Endodermal cell (in vitro differentiated cells): ENCODE measurements at regions not wholly inside any gene's neighbourhood (a gene's known extent, or its start where the extent isn't known, plus 50 kb on each side); places are given as distances from the start of the nearest gene placed in this dataset.

Experiments used
- DNase-seq: peaks from one replicate; pipeline ENCODE4 v3.0.0-alpha.2; 2017
- H3K27ac ChIP-seq: 2 replicates; pipeline ENCODE4 v1.5.1; 2013; ENCODE audit warnings: mild to moderate bottlenecking, low read depth, low read length, moderate library complexity
- H3K27me3 ChIP-seq: 2 replicates; pipeline ENCODE4 v1.6.1; 2013; ENCODE audit warnings: mild to moderate bottlenecking, low read length, moderate library complexity; ENCODE audit not compliant: insufficient read depth, control insufficient read depth, poor library complexity, severe bottlenecking
- H3K36me3 ChIP-seq: 2 replicates; pipeline ENCODE4 v1.7.0; 2013; ENCODE audit warnings: mild to moderate bottlenecking, low read length, moderate library complexity; ENCODE audit not compliant: control insufficient read depth, insufficient read depth
- H3K4me1 ChIP-seq: one replicate; pipeline ENCODE4 v1.7.0; 2013; ENCODE audit warnings: low read length; ENCODE audit not compliant: control insufficient read depth, insufficient read depth
- H3K4me3 ChIP-seq: 2 replicates; pipeline ENCODE4 v1.5.1; 2013; ENCODE audit warnings: mild to moderate bottlenecking, low read length, moderate library complexity
- H3K9ac ChIP-seq: 2 replicates; pipeline ENCODE4 v1.6.1; 2013; ENCODE audit warnings: mild to moderate bottlenecking, low read length, moderate library complexity; ENCODE audit not compliant: poor library complexity, severe bottlenecking; ENCODE audit errors: extremely low read depth
- H3K9me3 ChIP-seq: 2 replicates; pipeline ENCODE4 v1.6.1; 2013; ENCODE audit warnings: mild to moderate bottlenecking, low read length, moderate library complexity; ENCODE audit not compliant: control insufficient read depth
- H3K27ac Mint-ChIP-seq: 2 replicates; pipeline ENCODE4 v1.8.0; 2020; ENCODE audit warnings: mixed read lengths
- H3K27me3 Mint-ChIP-seq: 2 replicates; pipeline ENCODE4 v1.8.0; 2021; ENCODE audit warnings: mild to moderate bottlenecking, mixed read lengths; ENCODE audit not compliant: insufficient read depth
- H3K36me3 Mint-ChIP-seq: 2 replicates; pipeline ENCODE4 v1.8.0; 2020; ENCODE audit warnings: low read depth, mixed read lengths
- H3K4me1 Mint-ChIP-seq: 2 replicates; pipeline ENCODE4 v1.8.0; 2020; ENCODE audit warnings: mixed read lengths
- H3K4me3 Mint-ChIP-seq: 2 replicates; pipeline ENCODE4 v1.8.0; 2020; ENCODE audit warnings: mild to moderate bottlenecking, moderate library complexity, mixed read lengths
- H3K9me3 Mint-ChIP-seq: 2 replicates; pipeline ENCODE4 v1.8.0; 2020; ENCODE audit warnings: mild to moderate bottlenecking, mixed read lengths
- WGBS, 2 experiments: methylation state at CpG; one replicate each; pipeline versions ENCODE4 v1.1.5 to v1.1.7; 2013; ENCODE audit warnings: missing lambda C conversion rate in 2 of 2, mixed read lengths in 1 of 2; ENCODE audit not compliant: insufficient coverage in 1 of 2, insufficient read length in 1 of 2; 5-methylcytosine and 5-hydroxymethylcytosine counted together
- TF ChIP-seq, protein P1 (sequence below): fragments of 200-600 bp; sonication (generic); conservative IDR thresholded peaks from 2 replicates; pipeline ENCODE4 v1.5.0; 2021; ENCODE audit warnings: antibody characterized with exemption, mild to moderate bottlenecking

DNA sequence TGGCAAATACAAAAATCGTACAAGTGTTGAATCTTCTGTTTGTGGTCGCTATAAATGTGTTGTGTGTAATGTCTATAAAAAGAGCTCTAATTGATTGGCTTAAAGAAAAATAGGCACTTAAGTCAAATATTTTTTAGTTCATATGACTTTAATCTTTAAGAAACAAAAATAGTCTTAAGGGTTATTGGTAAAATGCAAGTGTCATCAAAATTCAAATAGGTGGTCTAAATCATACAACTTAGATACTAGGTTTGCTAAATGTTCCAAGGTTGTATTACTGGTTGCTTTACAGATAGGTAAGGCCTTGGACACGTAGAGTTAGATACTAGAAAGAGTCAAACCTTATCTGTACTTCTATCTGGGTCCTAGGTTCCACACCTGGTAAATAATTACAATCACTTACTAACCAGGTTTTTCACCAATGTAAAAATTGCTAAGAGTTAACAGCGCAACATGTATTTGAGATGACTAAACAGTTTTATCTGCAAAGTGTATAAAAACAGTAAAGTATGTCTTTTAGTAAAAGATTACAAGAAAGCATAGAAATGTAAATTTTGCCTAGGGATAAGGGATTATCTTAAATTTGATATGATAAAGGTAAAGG lies 91.1 kb upstream of the GNAZ start:
- H3K36me3 ChIP-seq: no peaks in the 10 kb centered on the region
- H3K4me1 ChIP-seq: no peaks in the 10 kb centered on the region
- H3K27ac ChIP-seq: no peak overlapping the region
- Mint-ChIP-seq H3K27ac (no peak overlapping the region), H3K27me3 (peaks cover 35% of the 10 kb centered on the region), H3K4me3 (no peak overlapping the region), H3K9me3 (peaks cover 64% of the 10 kb centered on the region), H3K4me1 (no peaks in the 10 kb centered on the region), H3K36me3 (no peaks in the 10 kb centered on the region)
- peaks cover 11% of the 10 kb centered on the region for H3K27me3 ChIP-seq
- DNase-seq: no peak
- H3K4me3 ChIP-seq: no peak overlapping the region
- H3K9ac ChIP-seq: no peak overlapping the region
- WGBS, 2 experiments: 74% methylated on average over 4 of the region's 4 CpGs; no CpG with 5 or more reads in 1 of the 2 experiments
- peaks cover 58% of the 10 kb centered on the region for H3K9me3 ChIP-seq
- TF ChIP-seq, protein P1, sequence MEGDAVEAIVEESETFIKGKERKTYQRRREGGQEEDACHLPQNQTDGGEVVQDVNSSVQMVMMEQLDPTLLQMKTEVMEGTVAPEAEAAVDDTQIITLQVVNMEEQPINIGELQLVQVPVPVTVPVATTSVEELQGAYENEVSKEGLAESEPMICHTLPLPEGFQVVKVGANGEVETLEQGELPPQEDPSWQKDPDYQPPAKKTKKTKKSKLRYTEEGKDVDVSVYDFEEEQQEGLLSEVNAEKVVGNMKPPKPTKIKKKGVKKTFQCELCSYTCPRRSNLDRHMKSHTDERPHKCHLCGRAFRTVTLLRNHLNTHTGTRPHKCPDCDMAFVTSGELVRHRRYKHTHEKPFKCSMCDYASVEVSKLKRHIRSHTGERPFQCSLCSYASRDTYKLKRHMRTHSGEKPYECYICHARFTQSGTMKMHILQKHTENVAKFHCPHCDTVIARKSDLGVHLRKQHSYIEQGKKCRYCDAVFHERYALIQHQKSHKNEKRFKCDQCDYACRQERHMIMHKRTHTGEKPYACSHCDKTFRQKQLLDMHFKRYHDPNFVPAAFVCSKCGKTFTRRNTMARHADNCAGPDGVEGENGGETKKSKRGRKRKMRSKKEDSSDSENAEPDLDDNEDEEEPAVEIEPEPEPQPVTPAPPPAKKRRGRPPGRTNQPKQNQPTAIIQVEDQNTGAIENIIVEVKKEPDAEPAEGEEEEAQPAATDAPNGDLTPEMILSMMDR: no peak

DNA sequence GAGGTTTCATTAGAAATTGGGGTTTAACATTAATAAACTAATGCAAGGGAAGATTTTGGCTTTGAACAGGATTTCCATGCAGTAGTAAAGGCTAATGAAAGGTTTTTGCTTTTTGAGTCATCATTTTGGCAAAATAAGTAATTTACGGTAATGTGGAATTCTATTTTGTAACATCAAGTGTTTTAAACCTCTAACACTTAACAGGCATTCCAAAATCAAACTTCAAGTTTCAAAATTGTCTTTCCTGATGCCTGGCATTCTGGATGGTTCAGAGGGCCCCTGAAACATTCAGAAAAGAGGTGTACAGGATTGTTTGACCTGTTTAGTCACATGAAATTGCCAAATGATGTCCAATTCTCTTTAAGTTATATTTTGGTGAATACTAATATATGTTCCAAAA lies 90.4 kb upstream of the GNAZ start:
- Mint-ChIP-seq H3K27me3 (peaks cover 34% of the 10 kb centered on the region), H3K4me1 (no peaks in the 10 kb centered on the region), H3K27ac (no peak overlapping the region), H3K4me3 (no peak overlapping the region), H3K9me3 (peaks cover 68% of the 10 kb centered on the region), H3K36me3 (no peaks in the 10 kb centered on the region)
- Histone ChIP-seq H3K36me3 (no peaks in the 10 kb centered on the region), H3K27me3 (peaks cover 5% of the 10 kb centered on the region), H3K9ac (no peak overlapping the region), H3K9me3 (peaks cover 58% of the 10 kb centered on the region), H3K4me3 (no peak overlapping the region), H3K27ac (no peak overlapping the region), H3K4me1 (no peaks in the 10 kb centered on the region)
- TF ChIP-seq, protein P1: no peak
- WGBS, 2 experiments: 100% methylated on average over 1 of the region's 1 CpG; no CpG with 5 or more reads in 1 of the 2 experiments
- DNase-seq: no peak

DNA sequence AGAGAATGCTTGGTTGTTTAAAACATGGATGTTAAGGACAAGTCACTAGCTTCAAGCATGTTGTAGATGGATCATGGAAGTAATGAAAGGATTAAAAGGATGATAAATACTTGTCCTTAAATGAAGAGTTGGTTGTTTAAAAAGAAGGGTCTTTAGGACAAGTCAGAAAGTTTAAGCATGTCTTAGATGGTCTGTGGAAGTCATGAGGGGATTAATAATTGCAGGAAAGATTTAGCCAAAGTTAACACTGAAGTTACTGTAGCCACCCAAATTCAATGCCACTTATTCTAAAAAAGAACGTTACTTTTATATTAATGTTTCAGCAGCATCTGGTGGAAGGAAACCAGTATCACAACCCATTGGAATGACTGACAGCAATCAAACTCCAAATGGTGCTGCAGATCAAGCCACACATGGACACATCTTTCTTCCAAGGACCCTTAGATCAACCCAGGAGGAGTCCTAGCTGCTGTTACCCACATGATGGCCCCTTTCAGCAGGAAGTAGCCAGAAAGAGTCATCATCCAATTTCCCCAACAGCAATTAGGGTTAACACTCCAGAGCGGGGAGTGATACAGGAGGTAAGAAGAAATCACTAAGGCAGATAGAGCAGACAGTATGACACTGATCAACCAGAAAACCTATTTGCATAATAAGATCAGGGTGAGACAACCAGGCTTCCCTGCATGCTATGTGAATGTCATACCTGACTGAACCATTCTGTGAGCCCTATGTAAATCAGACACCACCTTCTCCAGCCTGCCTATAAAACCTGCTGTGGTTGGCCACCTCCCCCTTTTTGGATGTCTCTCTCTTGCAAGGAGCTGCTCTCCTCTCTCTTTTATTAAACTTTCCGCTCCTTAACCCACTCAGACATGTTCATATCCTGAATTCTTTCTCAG lies 88.4 kb upstream of the GNAZ start:
- no peak overlapping the region for H3K4me3 Mint-ChIP-seq
- TF ChIP-seq, protein P1: no peak
- Histone ChIP-seq H3K4me3 (no peak overlapping the region), H3K27ac (no peak overlapping the region), H3K4me1 (no peaks in the 10 kb centered on the region), H3K9ac (no peak overlapping the region), H3K9me3 (peaks cover 58% of the 10 kb centered on the region), H3K27me3 (no peaks in the 10 kb centered on the region), H3K36me3 (no peaks in the 10 kb centered on the region)
- H3K27ac Mint-ChIP-seq: no peak overlapping the region
- H3K27me3 Mint-ChIP-seq: peaks cover 29% of the 10 kb centered on the region
- WGBS, 2 experiments: 80% methylated on average over 1 to 3 of the region's 3 CpGs
- no peaks in the 10 kb centered on the region for H3K36me3 Mint-ChIP-seq
- DNase-seq: no peak
- H3K9me3 Mint-ChIP-seq: peaks cover 68% of the 10 kb centered on the region
- H3K4me1 Mint-ChIP-seq: no peaks in the 10 kb centered on the region
